Thymus (tissue), 11 donors: ENCODE measurements at regions not wholly inside any gene's neighbourhood (a gene's known extent, or its start where the extent isn't known, plus 50 kb on each side); places are given as distances from the start of the nearest gene placed in this dataset.
A peak's percentile ranks its signal among the peaks of the same experiment; 100 is the strongest.

Experiments
- DNase-seq, 9 donors: peaks; one replicate each; pipeline ENCODE4 v3.0.0-alpha.2; 2013; ENCODE audit warnings: low spot score in 9 of 9, low read depth in 6 of 9, missing footprints in 1 of 9
- H3K27ac ChIP-seq, 2 donors: one replicate each; pipeline ENCODE4 v1.5.1; 2013; ENCODE audit warnings: control low read depth in 1 of 2, low read depth in 1 of 2, low read length in 1 of 2, mild to moderate bottlenecking in 1 of 2, moderate library complexity in 1 of 2
- H3K27me3 ChIP-seq, 2 donors: one replicate each; pipeline ENCODE4 v1.5.1; 2013; ENCODE audit warnings: low read length in 1 of 2; ENCODE audit not compliant: control insufficient read depth in 2 of 2, insufficient read depth in 1 of 2
- H3K36me3 ChIP-seq, 2 donors: one replicate each; pipeline ENCODE4 v1.5.1; 2013; ENCODE audit warnings: low read length in 1 of 2, mild to moderate bottlenecking in 1 of 2, moderate library complexity in 1 of 2; ENCODE audit not compliant: control insufficient read depth in 2 of 2, insufficient read depth in 2 of 2
- H3K4me1 ChIP-seq, 2 donors: one replicate each; pipeline ENCODE4 v1.5.1; 2013; ENCODE audit warnings: low read length in 2 of 2; ENCODE audit not compliant: control insufficient read depth in 2 of 2, insufficient read depth in 2 of 2
- H3K4me3 ChIP-seq, 2 donors: one replicate each; pipeline ENCODE4 v1.5.1; 2013; ENCODE audit warnings: low read length in 2 of 2, control low read depth in 1 of 2, mild to moderate bottlenecking in 1 of 2
- H3K9me3 ChIP-seq, 2 donors: one replicate each; pipeline ENCODE4 v1.5.1; 2013; ENCODE audit warnings: low read length in 1 of 2, mild to moderate bottlenecking in 1 of 2; ENCODE audit not compliant: control insufficient read depth in 2 of 2, insufficient read depth in 1 of 2
- WGBS: extraction: QIAGEN DNeasy Blood & Tissue Kit; methylation state at CpG from one replicate; pipeline ENCODE4 v1.1.7; 2013; 5-methylcytosine and 5-hydroxymethylcytosine counted together
- donor health status: healthy.

DNA sequence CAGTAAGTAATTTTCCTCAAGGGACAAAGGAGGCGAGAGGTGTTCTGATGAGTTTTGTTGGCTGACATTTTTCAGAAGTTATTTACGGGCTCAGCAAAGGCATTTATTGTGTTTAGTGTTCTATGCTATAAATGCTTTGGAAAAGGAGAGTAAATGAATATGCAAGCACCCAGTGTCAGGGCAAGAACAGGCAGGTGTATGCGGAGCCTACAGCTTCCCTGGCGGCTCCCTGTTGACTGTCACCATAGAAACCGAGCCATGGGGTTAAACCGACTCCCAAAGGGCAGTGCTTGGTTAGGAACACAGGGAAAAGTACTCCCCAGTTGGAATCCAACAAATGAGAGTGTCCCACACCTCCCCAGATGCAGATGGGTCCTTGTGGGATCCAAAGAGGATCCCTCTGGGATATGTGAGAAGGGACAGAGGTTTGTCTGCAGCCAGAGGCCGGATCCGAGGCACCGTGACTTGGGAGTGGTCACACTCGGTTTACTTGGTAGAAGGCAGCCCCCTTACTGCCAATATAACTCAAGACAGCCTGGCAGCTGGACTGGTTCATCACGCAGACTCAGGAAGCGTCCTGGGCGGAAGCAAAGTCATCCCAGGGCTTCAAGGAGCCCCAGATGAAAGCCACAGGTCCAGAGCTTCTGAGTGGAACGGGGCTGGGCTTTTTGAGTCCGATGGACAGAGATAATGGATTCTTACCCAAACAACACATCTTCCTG lies 329.7 kb downstream of the CTTN start:
- no peaks in the 10 kb centered on the region for H3K36me3 ChIP-seq
- peaks cover 0 to 2% of the 10 kb centered on the region in 2 donors for H3K4me1 ChIP-seq
- DNase-seq, result peak in 1 of 9 donors; percentile 2
- no peak overlapping the region for H3K4me3 ChIP-seq
- peak overlapping the region in 1 of 2 donors; percentile 11 for H3K27ac ChIP-seq
- WGBS, result 70% methylated on average over 15 of the region's 15 CpGs
- no peaks in the 10 kb centered on the region for H3K27me3 ChIP-seq
- H3K9me3 ChIP-seq, result no peaks in the 10 kb centered on the region

DNA sequence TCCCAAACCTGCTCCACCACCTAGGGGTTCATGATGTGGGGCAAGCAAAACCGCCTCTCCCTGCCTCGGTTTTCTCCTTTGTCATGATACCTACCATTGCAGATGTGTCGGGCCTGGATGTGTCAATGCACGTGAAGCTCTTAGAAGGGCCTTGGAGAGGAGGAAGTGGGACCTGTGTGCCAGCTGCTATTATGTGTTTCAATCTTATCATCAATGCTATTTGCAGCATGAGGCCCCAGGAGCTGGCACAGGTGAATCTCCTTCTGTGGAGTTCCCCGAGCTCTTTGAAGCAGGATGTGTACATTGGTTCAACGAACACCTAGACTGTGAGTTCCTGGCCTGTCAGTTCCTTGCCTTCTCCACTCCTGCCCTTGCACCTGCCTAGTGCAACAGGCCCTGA lies 331.6 kb downstream of the CTTN start:
- H3K9me3 ChIP-seq, result no peaks in the 10 kb centered on the region
- H3K4me3 ChIP-seq, result no peak overlapping the region
- WGBS, result 94% methylated on average over 6 of the region's 6 CpGs
- DNase-seq, result no peak
- no peak overlapping the region for H3K27ac ChIP-seq
- H3K36me3 ChIP-seq, result no peaks in the 10 kb centered on the region
- peaks cover 0 to 2% of the 10 kb centered on the region in 2 donors for H3K4me1 ChIP-seq
- no peaks in the 10 kb centered on the region for H3K27me3 ChIP-seq

DNA sequence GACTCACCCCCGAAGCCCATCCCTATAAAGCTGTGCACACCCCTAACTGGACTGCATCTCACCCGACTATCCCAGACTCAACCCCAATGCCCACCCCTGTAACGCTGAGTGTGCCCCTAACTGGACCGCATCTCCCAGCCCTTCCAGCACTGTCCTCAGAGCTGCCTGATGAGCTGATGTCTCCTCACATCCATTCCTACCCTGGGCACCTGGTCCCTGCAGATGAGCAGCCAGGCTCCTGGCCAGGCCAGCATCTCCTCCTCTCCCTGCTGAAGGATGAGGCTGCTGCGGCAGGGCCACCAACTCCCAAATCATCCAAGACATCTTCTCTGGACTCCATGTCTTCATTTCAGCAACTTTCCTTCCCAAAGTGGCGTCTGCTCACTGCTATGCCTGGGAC lies 332.1 kb downstream of the CTTN start:
- Histone ChIP-seq H3K27me3 (no peaks in the 10 kb centered on the region), H3K4me1 (peaks cover 0 to 2% of the 10 kb centered on the region in 2 donors), H3K9me3 (no peaks in the 10 kb centered on the region), H3K36me3 (no peaks in the 10 kb centered on the region), H3K27ac (no peak overlapping the region), H3K4me3 (no peak overlapping the region)
- WGBS, result 96% methylated on average over 6 of the region's 6 CpGs
- DNase-seq, result no peak

DNA sequence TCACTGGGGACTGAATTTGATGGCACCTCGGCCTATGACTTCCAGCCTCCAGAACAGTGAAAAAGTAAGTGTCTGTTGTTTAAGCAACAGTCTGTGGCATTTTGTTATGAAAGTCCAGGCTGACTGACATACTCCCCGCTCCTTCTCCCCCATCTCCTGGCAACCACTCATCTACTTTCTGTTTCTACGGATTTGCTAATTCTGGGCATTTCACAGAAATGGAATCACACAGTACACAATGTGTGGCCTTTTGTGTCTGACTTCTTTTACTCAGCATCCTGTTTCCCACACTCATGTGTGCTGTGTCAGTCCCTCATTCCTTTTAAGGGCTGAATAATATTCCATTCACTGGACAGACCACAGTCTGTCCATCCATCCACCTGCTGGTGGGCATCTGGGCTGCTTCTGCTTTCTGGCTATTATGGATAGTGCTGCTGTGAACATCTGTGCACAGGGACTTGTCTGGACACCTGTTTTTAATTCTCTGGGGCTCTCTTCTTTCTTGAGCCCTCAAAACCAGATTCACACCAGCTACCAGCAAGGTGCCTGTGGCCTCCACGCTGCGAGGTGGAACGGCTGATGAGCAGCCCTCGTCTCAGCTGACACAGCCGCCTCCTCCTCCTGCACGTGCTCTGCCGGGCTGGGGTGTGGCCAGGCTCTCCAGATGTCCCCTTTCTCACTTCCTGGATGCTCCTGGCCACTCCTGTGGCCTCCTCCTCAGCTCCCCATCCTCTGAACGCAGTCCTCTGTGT lies 333.1 kb downstream of the CTTN start:
- Histone ChIP-seq H3K27me3 (no peaks in the 10 kb centered on the region), H3K9me3 (no peaks in the 10 kb centered on the region), H3K4me1 (peaks cover 0 to 2% of the 10 kb centered on the region in 2 donors), H3K36me3 (no peaks in the 10 kb centered on the region), H3K27ac (no peak overlapping the region), H3K4me3 (no peak overlapping the region)
- no peak for DNase-seq
- WGBS, result 88% methylated on average over 11 of the region's 11 CpGs

DNA sequence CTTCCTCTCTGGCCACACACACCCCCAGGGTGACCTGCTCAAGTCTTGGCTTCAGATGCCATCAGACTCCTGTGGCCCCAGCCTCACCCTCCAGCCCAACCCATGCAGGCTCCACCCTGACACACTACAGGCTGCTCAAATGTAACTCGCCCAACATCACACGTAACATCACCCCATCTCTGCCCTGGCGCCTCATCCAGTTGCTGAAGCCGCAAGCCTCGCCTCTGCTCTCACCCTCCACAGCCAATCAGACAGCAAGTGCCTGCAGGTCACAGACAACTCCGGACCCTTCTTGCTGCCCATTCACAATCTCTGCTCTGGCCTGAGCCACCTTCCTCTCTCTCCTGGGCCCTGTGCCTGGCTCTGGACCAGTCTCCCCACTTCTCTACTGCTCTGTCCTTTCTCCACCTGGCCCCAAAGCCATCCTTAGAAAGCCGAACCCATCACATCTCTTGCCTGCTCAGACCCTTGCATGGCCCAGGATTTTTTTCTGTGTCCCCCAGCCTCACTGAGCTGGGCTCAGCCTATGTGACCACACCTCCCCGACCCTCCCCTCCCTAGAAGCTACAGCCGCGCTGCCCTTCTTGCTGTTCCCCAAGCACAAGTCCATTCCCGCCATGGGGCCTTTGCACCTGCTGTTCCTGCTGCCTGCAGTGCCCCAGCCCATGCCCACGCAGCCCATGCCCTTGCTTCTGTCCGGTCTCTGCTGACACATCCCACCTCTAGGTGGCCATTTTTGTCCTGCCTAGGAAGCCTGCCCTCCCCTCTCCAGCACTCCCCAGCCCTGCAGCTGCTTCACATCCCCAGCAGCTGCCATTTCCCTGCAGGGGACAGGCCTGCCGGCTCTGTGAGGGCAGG lies 333.9 kb downstream of the CTTN start:
- no peak for DNase-seq
- 91% methylated on average over 14 of the region's 14 CpGs for whole genome bisulfite sequencing
- H3K27ac ChIP-seq, result no peak overlapping the region
- no peaks in the 10 kb centered on the region for H3K27me3 ChIP-seq
- H3K4me3 ChIP-seq, result no peak overlapping the region
- H3K9me3 ChIP-seq, result no peaks in the 10 kb centered on the region
- H3K4me1 ChIP-seq, result peaks cover 0 to 2% of the 10 kb centered on the region in 2 donors
- H3K36me3 ChIP-seq, result no peaks in the 10 kb centered on the region

DNA sequence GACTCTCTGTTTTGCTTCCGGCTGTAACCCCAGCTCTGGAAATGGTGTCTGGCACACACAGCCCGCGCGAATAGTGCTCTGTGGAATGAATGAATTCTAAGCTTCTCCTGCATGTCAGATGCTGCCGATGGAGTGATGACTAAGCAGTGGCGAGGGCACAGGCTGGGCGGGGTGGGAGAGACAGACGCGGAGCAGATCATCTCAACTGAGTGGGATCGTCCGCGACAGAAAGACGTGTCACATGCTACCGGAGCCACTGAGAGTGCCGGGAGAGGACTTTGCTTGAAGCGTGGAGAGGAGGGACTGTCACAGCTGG lies 334.5 kb downstream of the CTTN start:
- Histone ChIP-seq H3K36me3 (no peaks in the 10 kb centered on the region), H3K4me1 (peaks cover 0 to 2% of the 10 kb centered on the region in 2 donors), H3K27me3 (no peaks in the 10 kb centered on the region), H3K9me3 (no peaks in the 10 kb centered on the region), H3K27ac (no peak overlapping the region), H3K4me3 (no peak overlapping the region)
- no peak for DNase-seq
- 95% methylated on average over 16 of the region's 16 CpGs for WGBS

DNA sequence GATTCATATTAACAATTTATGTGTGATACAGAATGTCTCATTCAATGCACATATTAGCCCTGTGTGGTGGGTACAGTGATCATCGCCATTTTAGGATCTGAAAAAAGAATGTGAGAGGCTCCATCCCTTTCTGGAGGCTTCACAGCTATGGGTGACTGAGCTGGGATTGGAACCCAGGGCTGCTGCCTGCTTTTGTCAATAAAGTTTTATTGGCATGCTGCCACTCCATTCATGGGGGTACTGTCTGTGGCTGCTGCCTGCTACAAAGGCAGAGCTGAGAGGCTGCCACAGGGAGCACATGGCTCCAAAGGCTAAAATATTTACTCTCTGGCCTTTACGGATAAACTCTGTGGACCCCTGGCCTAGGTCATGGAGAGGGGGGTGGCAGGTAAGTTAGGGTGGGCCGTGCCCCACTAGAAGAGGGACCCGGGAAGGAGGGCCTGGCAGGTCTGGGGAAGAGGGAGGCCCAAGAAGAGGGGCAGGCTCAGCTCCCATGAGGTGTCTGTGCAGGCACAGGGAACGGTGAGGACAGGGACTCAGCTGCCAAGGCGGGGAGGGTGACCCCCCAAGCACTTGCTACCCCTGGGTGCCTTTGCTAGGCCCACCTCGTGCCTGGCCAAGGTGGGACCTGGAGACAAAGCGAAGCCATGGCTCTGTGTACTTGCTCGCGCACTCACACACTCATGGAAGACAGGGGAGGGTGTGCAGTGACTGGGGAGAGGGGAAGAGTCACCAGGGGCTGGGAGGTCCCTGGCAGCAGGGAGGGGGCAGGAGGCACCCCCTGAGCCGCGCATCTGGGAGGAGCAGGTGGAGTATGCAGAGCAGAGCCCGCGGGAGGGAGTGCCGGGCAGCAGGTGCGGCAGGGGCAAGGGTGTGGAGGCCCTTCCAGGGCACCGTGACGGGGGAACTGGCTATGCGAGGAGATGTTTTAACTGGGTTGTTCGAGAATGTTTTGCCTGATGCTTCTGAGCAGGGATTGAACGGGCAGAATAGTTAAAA lies 335.3 kb downstream of the CTTN start:
- no peak for DNase-seq
- Histone ChIP-seq H3K9me3 (no peaks in the 10 kb centered on the region), H3K27ac (no peak overlapping the region), H3K27me3 (no peaks in the 10 kb centered on the region), H3K4me1 (no peaks in the 10 kb centered on the region), H3K36me3 (no peaks in the 10 kb centered on the region), H3K4me3 (no peak overlapping the region)
- WGBS, result 94% methylated on average over 21 of the region's 21 CpGs

DNA sequence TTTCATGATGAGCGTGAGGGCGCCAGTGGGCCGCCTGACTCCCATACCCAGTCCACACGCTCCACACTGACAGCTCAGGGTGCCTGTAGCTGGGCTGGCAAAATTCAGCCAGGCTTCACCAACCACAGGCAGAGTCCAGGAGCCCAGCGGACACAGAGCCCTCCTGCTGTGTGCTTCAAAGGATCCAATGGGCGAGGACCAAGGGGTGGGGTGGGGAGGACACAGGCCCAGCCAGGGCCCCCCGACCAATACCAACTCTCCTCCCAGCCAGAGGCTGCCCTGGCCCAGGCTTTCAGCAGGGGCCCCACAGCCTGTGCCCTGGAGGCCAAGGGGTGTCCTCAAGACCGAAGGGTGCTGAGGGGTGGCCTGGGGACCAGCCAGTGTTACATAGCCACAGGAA lies 336.1 kb downstream of the CTTN start:
- WGBS, result 95% methylated on average over 8 of the region's 8 CpGs

More for the DNA sequence above, 336.1 kb downstream of the CTTN start:
- no peaks in the 10 kb centered on the region for H3K4me1 ChIP-seq
- no peak overlapping the region for H3K4me3 ChIP-seq
- no peaks in the 10 kb centered on the region for H3K9me3 ChIP-seq
- H3K27me3 ChIP-seq, result no peaks in the 10 kb centered on the region
- no peaks in the 10 kb centered on the region for H3K36me3 ChIP-seq
- DNase-seq, result no peak
- H3K27ac ChIP-seq, result no peak overlapping the region
